ENCODE measurements at regions not wholly inside any gene's neighbourhood (a gene's known extent, or its start where the extent isn't known, plus 50 kb on each side); places are given as distances from the start of the nearest gene placed in this dataset.

GRCh38 chr17:73797594-73798110, 153.4 kb upstream of the SDK2 start:
- DNase-seq (ENCODE audit: insufficient read length, low spot score) (no peak), FAIRE-seq (no peak)
- no peak for TF ChIP-seq CTCF (IDR thresholded peaks at IDR 0.05; ENCODE audit: insufficient read depth, missing control alignments)

GRCh38 chr17:73798111-73798748, 154.0 kb upstream of the SDK2 start:
- no peak for TF ChIP-seq CTCF (IDR thresholded peaks at IDR 0.05; ENCODE audit: insufficient read depth, missing control alignments)
- DNase-seq (ENCODE audit: insufficient read length, low spot score) = no peak
- FAIRE-seq = no peak

- FAIRE-seq = no peak
- TF ChIP-seq CTCF (IDR thresholded peaks at IDR 0.05; ENCODE audit: insufficient read depth, missing control alignments) = no peak
- no peak for DNase-seq (ENCODE audit: insufficient read length, low spot score)
Observed at GRCh38 chr17:73799096-73799495, 154.9 kb upstream of the SDK2 start.

GRCh38 chr17:73799781-73800627, 155.8 kb upstream of the SDK2 start:
- TF ChIP-seq CTCF (IDR thresholded peaks at IDR 0.05; ENCODE audit: insufficient read depth, missing control alignments) = no peak
- FAIRE-seq (no peak), DNase-seq (ENCODE audit: insufficient read length, low spot score) (no peak)

- no peak for TF ChIP-seq CTCF (IDR thresholded peaks at IDR 0.05; ENCODE audit: insufficient read depth, missing control alignments)
- FAIRE-seq = no peak
- DNase-seq (ENCODE audit: insufficient read length, low spot score) = no peak
Observed at GRCh38 chr17:73800893-73801292, 156.6 kb upstream of the SDK2 start.

- DNase-seq (ENCODE audit: insufficient read length, low spot score) (no peak), FAIRE-seq (no peak)
- no peak for TF ChIP-seq CTCF (IDR thresholded peaks at IDR 0.05; ENCODE audit: insufficient read depth, missing control alignments)
Observed at GRCh38 chr17:73801455-73802100, 157.3 kb upstream of the SDK2 start.
